DND-41 (cell line): ENCODE measurements at regions not wholly inside any gene's neighbourhood (a gene's known extent, or its start where the extent isn't known, plus 50 kb on each side); places are given as distances from the start of the nearest gene placed in this dataset.

Experiments used
- ATAC-seq: fragments of 200-7000 bp; cut with Tn5 transposase; 3 replicates; pipeline ENCODE4 v1.9.1; 2021; ENCODE audit warnings: low read depth; ENCODE audit not compliant: insufficient read depth
- DNase-seq: peaks from one replicate; pipeline ENCODE4 v3.0.0-alpha.2; 2020
- H2AFZ ChIP-seq: 2 replicates; pipeline ENCODE4 v1.6.0; 2012; ENCODE audit warnings: low read depth, low read length
- H3K27ac ChIP-seq: 2 replicates; pipeline ENCODE4 v1.5.1; 2012; ENCODE audit warnings: low read length, inconsistent platforms
- H3K27me3 ChIP-seq: fragments of 200-600 bp; sonication (generic); 2 replicates; pipeline ENCODE4 v1.6.0; 2012; ENCODE audit warnings: low read length, mild to moderate bottlenecking, inconsistent platforms; ENCODE audit not compliant: insufficient read depth, poor library complexity
- H3K36me3 ChIP-seq: 2 replicates; pipeline ENCODE4 v1.5.1; 2012; ENCODE audit warnings: low read length, inconsistent platforms; ENCODE audit not compliant: insufficient read depth
- H3K4me1 ChIP-seq: 2 replicates; pipeline ENCODE4 v1.5.1; 2012; ENCODE audit warnings: mild to moderate bottlenecking, low read length; ENCODE audit not compliant: insufficient read depth
- H3K4me2 ChIP-seq: 2 replicates; pipeline ENCODE4 v1.6.0; 2012; ENCODE audit warnings: mild to moderate bottlenecking, moderate library complexity, low read length, inconsistent platforms; ENCODE audit not compliant: insufficient read depth
- H3K4me3 ChIP-seq, 2 experiments: fragments of 200-600 bp in 1 of 2; shearing (Covaris generic) in 1 of 2; 2 replicates each; pipeline ENCODE4 v1.5.1; 2012 to 2016; ENCODE audit warnings: inconsistent platforms in 2 of 2, low read length in 2 of 2, mild to moderate bottlenecking in 2 of 2, low read depth in 1 of 2, moderate library complexity in 1 of 2
- H3K79me2 ChIP-seq: 2 replicates; pipeline ENCODE4 v1.6.0; 2012; ENCODE audit warnings: low read length, inconsistent platforms; ENCODE audit not compliant: insufficient read depth
- H3K9ac ChIP-seq: 2 replicates; pipeline ENCODE4 v1.6.0; 2012; ENCODE audit warnings: low read depth, mild to moderate bottlenecking, inconsistent platforms, low read length, moderate library complexity
- H3K9me3 ChIP-seq: 2 replicates; pipeline ENCODE4 v1.5.1; 2012; ENCODE audit warnings: low read length, moderate library complexity, mild to moderate bottlenecking, inconsistent platforms; ENCODE audit not compliant: insufficient read depth, severe bottlenecking
- H4K20me1 ChIP-seq: 2 replicates; pipeline ENCODE4 v1.6.0; 2012; ENCODE audit warnings: low read length; ENCODE audit not compliant: insufficient read depth
- EZH2 ChIP-seq: IDR thresholded peaks from 3 replicates; pipeline ENCODE4 v1.6.1; 2012; ENCODE audit warnings: borderline replicate concordance, low read depth, mild to moderate bottlenecking, moderate library complexity, low read length, inconsistent platforms; ENCODE audit not compliant: severe bottlenecking
- TF ChIP-seq, protein P1 (sequence below): IDR thresholded peaks from 2 replicates; pipeline ENCODE4 v1.5.1; 2012; ENCODE audit warnings: borderline replicate concordance, low read length, moderate library complexity, mild to moderate bottlenecking; ENCODE audit not compliant: poor library complexity, severe bottlenecking; ENCODE audit errors: extremely low read depth

DNA sequence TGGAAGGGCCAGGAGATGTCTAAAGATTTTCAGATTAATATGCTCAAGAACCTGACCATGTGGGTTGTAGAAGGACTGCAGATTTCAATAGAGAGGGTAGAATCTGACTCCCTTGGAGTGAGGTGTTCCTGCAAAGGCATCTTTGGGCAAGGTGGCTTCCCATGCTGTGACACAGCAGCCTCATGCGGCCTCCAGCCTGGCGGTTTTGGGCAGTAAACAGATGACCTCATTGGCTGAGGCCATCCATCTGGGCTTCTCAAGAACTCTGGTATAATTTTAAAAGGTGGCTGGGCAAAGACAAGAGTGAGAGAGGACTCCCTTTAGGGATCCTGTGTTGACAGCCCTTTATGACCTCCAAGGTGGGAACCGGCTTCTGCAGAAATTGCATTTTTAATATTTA is 90.3 kb upstream of the ERCC6L2 start:
- no peak overlapping the region for H3K4me2 ChIP-seq
- DNase-seq = no peak
- H3K27ac ChIP-seq = no peak overlapping the region
- H3K4me1 ChIP-seq = no peaks in the 10 kb centered on the region
- no peaks in the 10 kb centered on the region for H4K20me1 ChIP-seq
- H3K9ac ChIP-seq = no peak overlapping the region
- H3K9me3 ChIP-seq = no peaks in the 10 kb centered on the region
- no peak overlapping the region for H3K4me3 ChIP-seq
- H2AFZ ChIP-seq = no peak overlapping the region
- H3K27me3 ChIP-seq = no peaks in the 10 kb centered on the region
- H3K79me2 ChIP-seq = no peaks in the 10 kb centered on the region
- no peak for ATAC-seq
- TF ChIP-seq, protein P1, sequence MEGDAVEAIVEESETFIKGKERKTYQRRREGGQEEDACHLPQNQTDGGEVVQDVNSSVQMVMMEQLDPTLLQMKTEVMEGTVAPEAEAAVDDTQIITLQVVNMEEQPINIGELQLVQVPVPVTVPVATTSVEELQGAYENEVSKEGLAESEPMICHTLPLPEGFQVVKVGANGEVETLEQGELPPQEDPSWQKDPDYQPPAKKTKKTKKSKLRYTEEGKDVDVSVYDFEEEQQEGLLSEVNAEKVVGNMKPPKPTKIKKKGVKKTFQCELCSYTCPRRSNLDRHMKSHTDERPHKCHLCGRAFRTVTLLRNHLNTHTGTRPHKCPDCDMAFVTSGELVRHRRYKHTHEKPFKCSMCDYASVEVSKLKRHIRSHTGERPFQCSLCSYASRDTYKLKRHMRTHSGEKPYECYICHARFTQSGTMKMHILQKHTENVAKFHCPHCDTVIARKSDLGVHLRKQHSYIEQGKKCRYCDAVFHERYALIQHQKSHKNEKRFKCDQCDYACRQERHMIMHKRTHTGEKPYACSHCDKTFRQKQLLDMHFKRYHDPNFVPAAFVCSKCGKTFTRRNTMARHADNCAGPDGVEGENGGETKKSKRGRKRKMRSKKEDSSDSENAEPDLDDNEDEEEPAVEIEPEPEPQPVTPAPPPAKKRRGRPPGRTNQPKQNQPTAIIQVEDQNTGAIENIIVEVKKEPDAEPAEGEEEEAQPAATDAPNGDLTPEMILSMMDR = no peak
- TF ChIP-seq EZH2 = no peak
- no peaks in the 10 kb centered on the region for H3K36me3 ChIP-seq

DNA sequence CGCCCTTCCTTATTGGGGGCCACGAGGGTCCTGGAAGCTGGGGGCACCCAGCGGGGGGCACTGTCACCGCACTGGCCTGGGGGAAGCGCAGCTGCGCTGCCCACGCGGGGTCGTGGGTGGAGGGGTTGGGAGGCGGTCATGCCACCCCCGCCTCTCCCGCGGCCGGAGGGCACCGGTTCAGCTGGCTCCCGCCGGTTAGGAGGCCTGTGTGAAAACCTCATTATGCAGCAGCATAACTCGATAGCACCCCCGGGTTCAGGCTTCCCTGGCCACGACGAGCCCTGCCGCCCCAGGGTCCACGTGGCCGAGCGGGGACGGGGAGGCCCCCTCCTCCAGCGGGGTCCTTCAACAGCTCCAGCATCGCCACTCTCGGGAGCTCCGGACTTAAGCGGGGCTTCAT is 91.2 kb upstream of the ERCC6L2 start:
- ATAC-seq = no peak
- Histone ChIP-seq H4K20me1 (no peaks in the 10 kb centered on the region), H3K4me1 (no peaks in the 10 kb centered on the region), H2AFZ (no peak overlapping the region), H3K36me3 (no peaks in the 10 kb centered on the region), H3K4me2 (no peak overlapping the region), H3K4me3 (no peak overlapping the region), H3K79me2 (no peaks in the 10 kb centered on the region), H3K27me3 (no peaks in the 10 kb centered on the region), H3K27ac (no peak overlapping the region), H3K9me3 (no peaks in the 10 kb centered on the region), H3K9ac (no peak overlapping the region)
- DNase-seq = no peak
- TF ChIP-seq, protein P1 = no peak
- TF ChIP-seq EZH2 = no peak

DNA sequence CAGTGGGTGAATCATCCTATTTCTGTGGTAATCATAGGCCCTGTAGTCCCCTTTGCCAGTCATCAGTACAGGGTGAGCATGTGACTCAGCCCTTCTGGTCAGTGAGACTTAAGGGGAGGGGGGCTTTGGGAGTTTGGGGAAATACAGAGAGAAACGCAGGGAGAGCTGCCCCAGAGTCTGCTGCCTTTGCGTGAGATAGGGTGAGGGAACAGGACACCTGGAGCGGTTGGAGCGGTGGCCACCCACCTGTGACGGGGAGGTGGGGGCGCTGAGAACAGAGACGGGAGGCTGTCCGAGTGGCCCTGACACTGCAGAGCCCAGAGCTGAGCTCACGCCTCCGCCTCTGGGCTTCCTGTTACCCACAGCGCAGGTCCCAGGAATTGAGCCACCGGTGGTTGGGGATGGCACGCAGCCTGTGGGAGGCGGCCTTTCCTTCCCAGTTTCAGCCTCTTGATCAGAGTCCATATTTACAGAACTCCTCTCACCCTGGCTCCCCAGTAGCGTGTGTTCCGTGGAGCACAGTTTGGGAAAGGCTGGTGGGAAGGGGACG is 92.0 kb upstream of the ERCC6L2 start:
- Histone ChIP-seq H3K79me2 (no peaks in the 10 kb centered on the region), H3K9me3 (no peaks in the 10 kb centered on the region), H3K27ac (no peak overlapping the region), H3K27me3 (no peaks in the 10 kb centered on the region), H4K20me1 (no peaks in the 10 kb centered on the region), H3K4me3 (no peak overlapping the region), H3K4me1 (no peaks in the 10 kb centered on the region), H3K9ac (no peak overlapping the region), H3K4me2 (no peak overlapping the region), H3K36me3 (no peaks in the 10 kb centered on the region), H2AFZ (no peak overlapping the region)
- ATAC-seq (no peak), DNase-seq (no peak)
- TF ChIP-seq EZH2 = no peak

DNA sequence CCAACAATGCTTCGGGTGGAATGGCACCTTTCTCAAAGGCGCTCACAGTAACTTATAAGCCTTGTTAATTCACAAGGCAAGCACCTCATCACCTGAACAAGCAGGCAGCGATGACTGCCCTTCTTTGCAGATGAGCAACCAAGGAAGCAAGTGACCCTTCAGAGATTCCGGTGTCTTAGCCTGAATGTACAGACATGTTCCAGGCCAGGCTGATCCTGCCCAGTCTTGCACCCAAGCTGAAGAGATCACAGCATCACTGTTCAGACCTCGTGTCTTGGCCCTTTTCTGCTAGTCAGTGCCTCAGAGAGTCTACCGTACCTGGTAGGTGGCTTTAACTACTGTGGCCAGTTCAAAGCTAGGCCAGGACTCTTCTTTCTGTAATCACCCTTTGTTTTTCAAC is 94.7 kb upstream of the ERCC6L2 start:
- Histone ChIP-seq H4K20me1 (no peaks in the 10 kb centered on the region), H3K4me3 (no peak overlapping the region), H3K36me3 (no peaks in the 10 kb centered on the region), H2AFZ (no peak overlapping the region), H3K79me2 (no peaks in the 10 kb centered on the region), H3K27ac (no peak overlapping the region), H3K4me2 (no peak overlapping the region), H3K4me1 (no peaks in the 10 kb centered on the region), H3K27me3 (peaks cover 3% of the 10 kb centered on the region), H3K9ac (no peak overlapping the region), H3K9me3 (no peaks in the 10 kb centered on the region)
- ATAC-seq (no peak), DNase-seq (no peak)
- TF ChIP-seq EZH2 = no peak
- TF ChIP-seq, protein P1 = no peak
